Stimulated activated CD4-positive, alpha-beta T cell treated with anti-CD3 and anti-CD28 coated beads, Interleukin-4, amount 100 ng/mL, for 4 hours (primary cell): ENCODE measurements at regions not wholly inside any gene's neighbourhood (a gene's known extent, or its start where the extent isn't known, plus 50 kb on each side); places are given as distances from the start of the nearest gene placed in this dataset.

ENCODE experiments used
- DNase-seq, 2 experiments: peaks; one replicate each; pipeline ENCODE4 v3.0.0-alpha.2; 2020

- DNase-seq, result no peak
Observed at GRCh38 chrY:8422906-8423305, 914.4 kb upstream of the TSPY4 start.

GRCh38 chrY:8426433-8426832 lies 910.8 kb upstream of the TSPY4 start:
- DNase-seq, result no peak

- DNase-seq, result no peak
Observed at GRCh38 chrY:8437510-8437909, 899.8 kb upstream of the TSPY4 start.

- DNase-seq, result no peak
Observed at GRCh38 chrY:8442097-8442496, 895.2 kb upstream of the TSPY4 start.

GRCh38 chrY:8452963-8453362 lies 884.3 kb upstream of the TSPY4 start:
- no peak for DNase-seq

GRCh38 chrY:8466813-8467212 lies 870.5 kb upstream of the TSPY4 start:
- no peak for DNase-seq

GRCh38 chrY:8470249-8470648 lies 867.0 kb upstream of the TSPY4 start:
- no peak for DNase-seq

GRCh38 chrY:8479141-8479540 lies 858.1 kb upstream of the TSPY4 start:
- no peak for DNase-seq

GRCh38 chrY:8488955-8489354 lies 848.3 kb upstream of the TSPY4 start:
- DNase-seq, result no peak

GRCh38 chrY:8489880-8490630 lies 847.2 kb upstream of the TSPY4 start:
- DNase-seq, result no peak

- no peak for DNase-seq
Observed at GRCh38 chrY:8494396-8494795, 842.9 kb upstream of the TSPY4 start.

GRCh38 chrY:8495243-8495642 lies 842.0 kb upstream of the TSPY4 start:
- DNase-seq, result no peak

GRCh38 chrY:8500888-8501287 lies 836.4 kb upstream of the TSPY4 start:
- no peak for DNase-seq

- DNase-seq, result no peak
Observed at GRCh38 chrY:8533468-8533867, 803.8 kb upstream of the TSPY4 start.

- no peak for DNase-seq
Observed at GRCh38 chrY:8535704-8536103, 801.6 kb upstream of the TSPY4 start.

GRCh38 chrY:8536277-8536676 lies 801.0 kb upstream of the TSPY4 start:
- no peak for DNase-seq

- no peak for DNase-seq
Observed at GRCh38 chrY:8541306-8541705, 796.0 kb upstream of the TSPY4 start.

- DNase-seq, result no peak
Observed at GRCh38 chrY:8544715-8545114, 792.5 kb upstream of the TSPY4 start.

- no peak for DNase-seq
Observed at GRCh38 chrY:8547931-8548330, 789.3 kb upstream of the TSPY4 start.

- no peak for DNase-seq
Observed at GRCh38 chrY:8551323-8551722, 785.9 kb upstream of the TSPY4 start.

GRCh38 chrY:8552168-8552805 lies 785.0 kb upstream of the TSPY4 start:
- DNase-seq, result no peak

GRCh38 chrY:8553614-8554013 lies 783.6 kb upstream of the TSPY4 start:
- DNase-seq, result no peak

- DNase-seq, result no peak
Observed at GRCh38 chrY:8561385-8561784, 775.9 kb upstream of the TSPY4 start.

- no peak for DNase-seq
Observed at GRCh38 chrY:8562456-8563090, 774.7 kb upstream of the TSPY4 start.
